Stimulated activated memory B cell treated with anti-CD40 and anti-IgM and Interleukin-4, amounts not matched to agents 10 μg/mL and 1 μg/mL and 100 μg/mL, for 72 hours (primary cell): ENCODE measurements at regions not wholly inside any gene's neighbourhood (a gene's known extent, or its start where the extent isn't known, plus 50 kb on each side); places are given as distances from the start of the nearest gene placed in this dataset.

Experiments used
- ATAC-seq: fragments of 150-1000 bp; cut with Tn5 transposase; 2 replicates; pipeline ENCODE4 v1.10.0; 2021
- H3K27ac Mint-ChIP-seq: one replicate; pipeline ENCODE4 v1.8.0; 2022; ENCODE audit warnings: mild to moderate bottlenecking, mixed read lengths
- H3K27me3 Mint-ChIP-seq: one replicate; pipeline ENCODE4 v1.8.0; 2022; ENCODE audit warnings: mixed read lengths
- H3K36me3 Mint-ChIP-seq: one replicate; pipeline ENCODE4 v1.8.0; 2022; ENCODE audit warnings: mixed read lengths
- H3K4me1 Mint-ChIP-seq: one replicate; pipeline ENCODE4 v1.8.0; 2022; ENCODE audit warnings: mixed read lengths
- H3K4me3 Mint-ChIP-seq: one replicate; pipeline ENCODE4 v1.8.0; 2022; ENCODE audit warnings: mild to moderate bottlenecking, moderate library complexity, mixed read lengths
- H3K9me3 Mint-ChIP-seq: one replicate; pipeline ENCODE4 v1.8.0; 2022; ENCODE audit warnings: mixed read lengths

- Mint-ChIP-seq H3K27ac (no peak overlapping the region), H3K4me3 (no peak overlapping the region), H3K9me3 (no peaks in the 10 kb centered on the region), H3K27me3 (no peaks in the 10 kb centered on the region), H3K4me1 (peaks cover 7% of the 10 kb centered on the region), H3K36me3 (no peaks in the 10 kb centered on the region)
- no peak for ATAC-seq
Observed at GRCh38 chr1:19591482-19592091, 52.5 kb upstream of the NBL1 start.

GRCh38 chr1:19585507-19585906, 58.6 kb upstream of the NBL1 start:
- H3K27ac Mint-ChIP-seq: no peak overlapping the region
- H3K4me1 Mint-ChIP-seq: peaks cover 9% of the 10 kb centered on the region
- no peak overlapping the region for H3K4me3 Mint-ChIP-seq
- no peaks in the 10 kb centered on the region for H3K9me3 Mint-ChIP-seq
- no peaks in the 10 kb centered on the region for H3K36me3 Mint-ChIP-seq
- peaks cover 14% of the 10 kb centered on the region for H3K27me3 Mint-ChIP-seq
- ATAC-seq: no peak

GRCh38 chr1:19582318-19582717, 61.8 kb upstream of the NBL1 start:
- Mint-ChIP-seq H3K9me3 (no peaks in the 10 kb centered on the region), H3K4me3 (no peak overlapping the region), H3K27ac (no peak overlapping the region), H3K36me3 (no peaks in the 10 kb centered on the region), H3K4me1 (peaks cover 9% of the 10 kb centered on the region), H3K27me3 (peaks cover 14% of the 10 kb centered on the region)
- ATAC-seq: peak; percentile 93

GRCh38 chr1:19581381-19581780, 62.7 kb upstream of the NBL1 start:
- ATAC-seq: no peak
- no peaks in the 10 kb centered on the region for H3K9me3 Mint-ChIP-seq
- H3K27me3 Mint-ChIP-seq: peaks cover 13% of the 10 kb centered on the region
- no peak overlapping the region for H3K27ac Mint-ChIP-seq
- H3K4me3 Mint-ChIP-seq: no peak overlapping the region
- H3K36me3 Mint-ChIP-seq: no peaks in the 10 kb centered on the region
- H3K4me1 Mint-ChIP-seq: peaks cover 9% of the 10 kb centered on the region

- Mint-ChIP-seq H3K27ac (no peak overlapping the region), H3K36me3 (no peaks in the 10 kb centered on the region), H3K4me3 (no peak overlapping the region), H3K27me3 (no peaks in the 10 kb centered on the region), H3K9me3 (peaks cover 4% of the 10 kb centered on the region), H3K4me1 (peaks cover 9% of the 10 kb centered on the region)
- ATAC-seq: no peak
Observed at GRCh38 chr1:19577561-19577960, 66.5 kb upstream of the NBL1 start.

- Mint-ChIP-seq H3K9me3 (peaks cover 4% of the 10 kb centered on the region), H3K27ac (no peak overlapping the region), H3K4me1 (peaks cover 5% of the 10 kb centered on the region), H3K27me3 (no peaks in the 10 kb centered on the region), H3K4me3 (no peak overlapping the region), H3K36me3 (peaks cover under 1% of the 10 kb centered on the region)
- no peak for ATAC-seq
Observed at GRCh38 chr1:19577036-19577435, 67.1 kb upstream of the NBL1 start.

- H3K4me3 Mint-ChIP-seq: no peak overlapping the region
- peaks cover 6% of the 10 kb centered on the region for H3K36me3 Mint-ChIP-seq
- H3K9me3 Mint-ChIP-seq: peaks cover 11% of the 10 kb centered on the region
- no peaks in the 10 kb centered on the region for H3K27me3 Mint-ChIP-seq
- no peak for ATAC-seq
- no peaks in the 10 kb centered on the region for H3K4me1 Mint-ChIP-seq
- H3K27ac Mint-ChIP-seq: no peak overlapping the region
Observed at GRCh38 chr1:19569786-19570185, 74.3 kb upstream of the NBL1 start.

GRCh38 chr1:19567041-19567440, 77.1 kb upstream of the NBL1 start:
- peaks cover 5% of the 10 kb centered on the region for H3K36me3 Mint-ChIP-seq
- H3K9me3 Mint-ChIP-seq: peaks cover 6% of the 10 kb centered on the region
- no peak overlapping the region for H3K4me3 Mint-ChIP-seq
- no peak overlapping the region for H3K27ac Mint-ChIP-seq
- no peaks in the 10 kb centered on the region for H3K27me3 Mint-ChIP-seq
- no peak for ATAC-seq
- H3K4me1 Mint-ChIP-seq: no peaks in the 10 kb centered on the region

- Mint-ChIP-seq H3K4me3 (no peak overlapping the region), H3K4me1 (no peaks in the 10 kb centered on the region), H3K27me3 (no peaks in the 10 kb centered on the region), H3K9me3 (no peaks in the 10 kb centered on the region), H3K27ac (no peak overlapping the region), H3K36me3 (no peaks in the 10 kb centered on the region)
- no peak for ATAC-seq
Observed at GRCh38 chr1:19564366-19564765, 79.0 kb upstream of the CAPZB start.

GRCh38 chr1:19563324-19564097, 78.2 kb upstream of the CAPZB start:
- Mint-ChIP-seq H3K27ac (no peak overlapping the region), H3K9me3 (no peaks in the 10 kb centered on the region), H3K36me3 (no peaks in the 10 kb centered on the region), H3K27me3 (no peaks in the 10 kb centered on the region), H3K4me3 (no peak overlapping the region), H3K4me1 (no peaks in the 10 kb centered on the region)
- no peak for ATAC-seq

- no peaks in the 10 kb centered on the region for H3K36me3 Mint-ChIP-seq
- no peak overlapping the region for H3K27ac Mint-ChIP-seq
- H3K4me1 Mint-ChIP-seq: peaks cover 2% of the 10 kb centered on the region
- no peaks in the 10 kb centered on the region for H3K9me3 Mint-ChIP-seq
- ATAC-seq: no peak
- H3K4me3 Mint-ChIP-seq: no peak overlapping the region
- H3K27me3 Mint-ChIP-seq: peaks cover 5% of the 10 kb centered on the region
Observed at GRCh38 chr1:19562847-19563246, 77.5 kb upstream of the CAPZB start.

- Mint-ChIP-seq H3K4me3 (no peak overlapping the region), H3K27ac (no peak overlapping the region), H3K36me3 (no peaks in the 10 kb centered on the region), H3K4me1 (peaks cover 6% of the 10 kb centered on the region), H3K27me3 (peaks cover 10% of the 10 kb centered on the region), H3K9me3 (no peaks in the 10 kb centered on the region)
- ATAC-seq: no peak
Observed at GRCh38 chr1:19560480-19560879, 75.1 kb upstream of the CAPZB start.

- Mint-ChIP-seq H3K27me3 (peaks cover 10% of the 10 kb centered on the region), H3K9me3 (no peaks in the 10 kb centered on the region), H3K4me1 (peaks cover 6% of the 10 kb centered on the region), H3K27ac (no peak overlapping the region), H3K4me3 (no peak overlapping the region), H3K36me3 (no peaks in the 10 kb centered on the region)
- no peak for ATAC-seq
Observed at GRCh38 chr1:19559641-19560040, 74.3 kb upstream of the CAPZB start.

- Mint-ChIP-seq H3K9me3 (no peaks in the 10 kb centered on the region), H3K4me3 (no peak overlapping the region), H3K27me3 (peaks cover 10% of the 10 kb centered on the region), H3K36me3 (no peaks in the 10 kb centered on the region), H3K27ac (no peak overlapping the region), H3K4me1 (peaks cover 6% of the 10 kb centered on the region)
- no peak for ATAC-seq
Observed at GRCh38 chr1:19557609-19558051, 72.3 kb upstream of the CAPZB start.

GRCh38 chr1:19554090-19554489, 68.8 kb upstream of the CAPZB start:
- Mint-ChIP-seq H3K4me3 (no peak overlapping the region), H3K27me3 (peaks cover 10% of the 10 kb centered on the region), H3K4me1 (peaks cover 6% of the 10 kb centered on the region), H3K36me3 (peaks cover 5% of the 10 kb centered on the region), H3K9me3 (peaks cover 13% of the 10 kb centered on the region), H3K27ac (no peak overlapping the region)
- ATAC-seq: no peak
